A549 (cell line): ENCODE measurements at regions not wholly inside any gene's neighbourhood (a gene's known extent, or its start where the extent isn't known, plus 50 kb on each side); places are given as distances from the start of the nearest gene placed in this dataset.

Source experiments
- ATAC-seq, 2 experiments: fragments of 200-7000 bp in 1 of 2; fragments of >200 bp in 1 of 2; cut with Nextera tagmentation in 1 of 2; cut with Tn5 transposase in 1 of 2; 3 replicates each; pipeline versions ENCODE4 v1.8.0 to v1.9.1; 2018 to 2020; ENCODE audit warnings: mild to moderate bottlenecking in 1 of 2, moderate library complexity in 1 of 2
- CTCF ChIA-PET: fragments of 300-600 bp; sonication (Branson Sonifier 250); formaldehyde crosslinking; extraction: SDS; loops from one replicate; lab custom pipeline; 2021; ENCODE audit warnings: antibody characterized with exemption, inconsistent platforms; lab: Yijun Ruan, JAX
- POLR2A ChIA-PET: fragments of 350-600 bp; formaldehyde crosslinking; extraction: SDS; loops from one replicate; lab custom pipeline; 2021; ENCODE audit warnings: antibody characterized with exemption, inconsistent platforms; lab: Yijun Ruan, JAX
- DNase-seq, 2 experiments: peaks; one replicate each; pipeline versions ENCODE4 v3.0.0 to v3.0.0-alpha.2; 2011 to 2016; ENCODE audit warnings: low read depth in 1 of 2, low spot score in 1 of 2
- FAIRE-seq: peaks from 2 replicates; lab custom pipeline; 2011; peaks lifted over from hg19 to GRCh38; lab: Jason Lieb, UNC
- H3K27ac ChIP-seq, 2 experiments: fragments of >200 bp; sonication (Bioruptor Twin); formaldehyde crosslinking; 3 replicates each; pipeline ENCODE4 v1.5.1; 2016 to 2017
- H3K4me1 ChIP-seq: fragments of >200 bp; sonication (Bioruptor Twin); formaldehyde crosslinking; 3 replicates; pipeline ENCODE4 v1.6.1; 2016
- H3K4me2 ChIP-seq: fragments of >200 bp; sonication (Bioruptor Twin); formaldehyde crosslinking; 3 replicates; pipeline ENCODE4 v1.6.1; 2016
- H3K4me3 ChIP-seq: fragments of >200 bp; sonication (Bioruptor Twin); formaldehyde crosslinking; 3 replicates; pipeline ENCODE4 v1.5.1; 2016
- H3K9me3 ChIP-seq: fragments of >200 bp; sonication (Bioruptor Twin); formaldehyde crosslinking; 3 replicates; pipeline ENCODE4 v1.6.1; 2016
- ATOH8 ChIP-seq: fragments of 250-450 bp; sonication (Bioruptor Pico); IDR thresholded peaks from 2 replicates; pipeline ENCODE4 v1.5.0; 2020; ENCODE audit warnings: low read depth, mild to moderate bottlenecking, moderate library complexity
- BCL3 ChIP-seq: fragments of >200 bp; sonication (Bioruptor Twin); formaldehyde crosslinking; IDR thresholded peaks from 3 replicates; pipeline ENCODE4 v1.6.1; 2016
- CBX2 ChIP-seq: fragments of 200-600 bp; sonication (generic); IDR thresholded peaks from 2 replicates; pipeline ENCODE4 v1.6.1; 2016; ENCODE audit warnings: low read depth, mild to moderate bottlenecking, borderline replicate concordance
- CEBPB ChIP-seq, 2 experiments: fragments of >200 bp in 1 of 2; sonication (Bioruptor Twin) in 1 of 2; formaldehyde crosslinking in 1 of 2; IDR thresholded peaks; 2 replicates each; pipeline ENCODE4 v1.6.1; 2012 to 2016
- EHMT2 ChIP-seq: fragments of 200-600 bp; sonication (generic); IDR thresholded peaks from 2 replicates; pipeline ENCODE4 v1.6.1; 2016; ENCODE audit warnings: antibody characterized with exemption, low read depth, mild to moderate bottlenecking, moderate library complexity
- HDAC2 ChIP-seq: fragments of 200-600 bp; sonication (generic); IDR thresholded peaks from 2 replicates; pipeline ENCODE4 v1.6.1; 2016
- HES2 ChIP-seq: fragments of >200 bp; sonication (Bioruptor Twin); formaldehyde crosslinking; IDR thresholded peaks from 2 replicates; pipeline ENCODE4 v1.6.1; 2016
- HEYL ChIP-seq: fragments of 250-450 bp; sonication (Bioruptor Pico); IDR thresholded peaks from 2 replicates; pipeline ENCODE4 v1.8.0; 2021; ENCODE audit warnings: mild to moderate bottlenecking, moderate library complexity
- JUN ChIP-seq, 2 experiments: fragments of >200 bp; sonication (Bioruptor Twin); formaldehyde crosslinking; IDR thresholded peaks; 2 replicates in 1 of 2; 3 replicates in 1 of 2; pipeline ENCODE4 v1.6.1; 2016 to 2017
- MAX ChIP-seq: IDR thresholded peaks from 2 replicates; pipeline ENCODE4 v1.6.1; 2012
- MAZ ChIP-seq: fragments of 150-350 bp; IDR thresholded peaks from 2 replicates; pipeline ENCODE4 v1.6.1; 2014; ENCODE audit warnings: antibody characterized with exemption, low read depth, low read length, borderline replicate concordance
- MYC ChIP-seq: IDR thresholded peaks from 2 replicates; pipeline ENCODE4 v1.6.1; 2012; ENCODE audit warnings: mild to moderate bottlenecking, inconsistent platforms, low read length, improper control_type of control experiment, borderline replicate concordance
- NFE2L2 ChIP-seq: fragments of 150-350 bp; conservative IDR thresholded peaks from 2 replicates; pipeline ENCODE4 v1.6.1; 2014; ENCODE audit warnings: low read length
- NR3C1 ChIP-seq: fragments of >200 bp; sonication (Bioruptor Twin); formaldehyde crosslinking; IDR thresholded peaks from 3 replicates; pipeline ENCODE4 v1.6.1; 2017
- POLR2AphosphoS2 ChIP-seq: conservative IDR thresholded peaks from 2 replicates; pipeline ENCODE4 v1.6.1; 2012; ENCODE audit warnings: low read length, improper control_type of control experiment, inconsistent platforms
- RAD21 ChIP-seq, 2 experiments: fragments of >200 bp in 1 of 2; sonication (Bioruptor Twin) in 1 of 2; formaldehyde crosslinking in 1 of 2; IDR thresholded peaks in 1 of 2; conservative IDR thresholded peaks in 1 of 2; 2 replicates in 1 of 2; 3 replicates in 1 of 2; pipeline ENCODE4 v1.6.1; 2012 to 2018; ENCODE audit warnings: inconsistent platforms in 1 of 2
- RARB ChIP-seq: fragments of 250-450 bp; sonication (Bioruptor Pico); IDR thresholded peaks from 2 replicates; pipeline ENCODE4 v1.8.0; 2021; ENCODE audit warnings: mild to moderate bottlenecking, moderate library complexity
- REST ChIP-seq: fragments of 200-600 bp; sonication (generic); IDR thresholded peaks from 2 replicates; pipeline ENCODE4 v1.6.1; 2016; ENCODE audit warnings: antibody characterized with exemption, mild to moderate bottlenecking, moderate library complexity
- RFX5 ChIP-seq: fragments of 450-650 bp; IDR thresholded peaks from 2 replicates; pipeline ENCODE4 v1.7.1; 2014; ENCODE audit warnings: antibody characterized with exemption, mild to moderate bottlenecking, moderate library complexity
- RNF2 ChIP-seq: fragments of 200-600 bp; sonication (generic); IDR thresholded peaks from 2 replicates; pipeline ENCODE4 v1.6.1; 2016; ENCODE audit warnings: low read depth, mild to moderate bottlenecking, antibody characterized with exemption, moderate library complexity, borderline replicate concordance
- TFCP2L1 ChIP-seq: fragments of 250-450 bp; sonication (Bioruptor Pico); IDR thresholded peaks from 2 replicates; pipeline ENCODE4 v1.5.0; 2021; ENCODE audit warnings: mild to moderate bottlenecking
- TP53 ChIP-seq: fragments of 250-450 bp; sonication (Bioruptor Pico); IDR thresholded peaks from 2 replicates; pipeline ENCODE4 v1.5.0; 2021; ENCODE audit warnings: mild to moderate bottlenecking, moderate library complexity
- USF2 ChIP-seq: fragments of 450-650 bp; IDR thresholded peaks from 2 replicates; pipeline ENCODE4 v1.6.1; 2014; ENCODE audit warnings: antibody characterized with exemption
- ZSCAN20 ChIP-seq: fragments of 250-450 bp; sonication (Bioruptor Pico); IDR thresholded peaks from 2 replicates; pipeline ENCODE4 v1.8.0; 2022; ENCODE audit warnings: mild to moderate bottlenecking, moderate library complexity
- WGBS: methylation state at CpG from one replicate; pipeline ENCODE4 v1.1.6; 2017; ENCODE audit errors: missing lambda C conversion rate; 5-methylcytosine and 5-hydroxymethylcytosine counted together

GRCh38 chr2:117700471-117700870 is 114.0 kb upstream of the DDX18 start (continued):
- TF ChIP-seq RNF2, result no peak
- TF ChIP-seq NR3C1, result no peak
- TF ChIP-seq TFCP2L1, result no peak
- TF ChIP-seq NFE2L2, result no peak
- TF ChIP-seq HES2, result no peak
- TF ChIP-seq BCL3, result no peak
- TF ChIP-seq MAZ, result no peak

GRCh38 chr2:117701365-117701764 is 113.1 kb upstream of the DDX18 start:
- FAIRE-seq, result no peak
- Histone ChIP-seq H3K4me3 (no peak overlapping the region), H3K4me1 (no peaks in the 10 kb centered on the region)
- POLR2A ChIA-PET, result no interaction called here
- TF ChIP-seq REST (no peak), USF2 (no peak), TP53 (no peak), RAD21 (conservative IDR thresholded peaks at IDR 0.05 in 1 of 2, IDR thresholded peaks at IDR 0.05 in 1 of 2) (no peak), JUN (IDR thresholded peaks at IDR 0.05) (no peak), POLR2AphosphoS2 (no peak), ATOH8 (CRISPR knock-in tag) (no peak), EHMT2 (no peak), RARB (no peak), HES2 (no peak), MYC (no peak), NR3C1 (no peak), CBX2 (no peak), ZSCAN20 (CRISPR knock-in tag) (no peak), HDAC2 (no peak), RFX5 (no peak), MAZ (no peak), CEBPB (IDR thresholded peaks at IDR 0.05) (no peak), HEYL (CRISPR knock-in tag) (no peak), MAX (no peak)
- TF ChIP-seq, all 56 proteins: peak for 0
- H3K9me3 ChIP-seq, result no peaks in the 10 kb centered on the region
- 5% methylated on average over 2 of the region's 2 CpGs for WGBS
- no peak overlapping the region for H3K27ac ChIP-seq
- CTCF ChIA-PET, result interaction anchor here (0.5 kb wide), 1 partner anchor 1198 kb away, joined by 3 read pairs; no protein-coding TSS in a partner anchor
- H3K4me2 ChIP-seq, result no peak overlapping the region
- DNase-seq (no peak), ATAC-seq (no peak)
